ENCODE measurements at regions not wholly inside any gene's neighbourhood (a gene's known extent, or its start where the extent isn't known, plus 50 kb on each side); places are given as distances from the start of the nearest gene placed in this dataset.

DNA sequence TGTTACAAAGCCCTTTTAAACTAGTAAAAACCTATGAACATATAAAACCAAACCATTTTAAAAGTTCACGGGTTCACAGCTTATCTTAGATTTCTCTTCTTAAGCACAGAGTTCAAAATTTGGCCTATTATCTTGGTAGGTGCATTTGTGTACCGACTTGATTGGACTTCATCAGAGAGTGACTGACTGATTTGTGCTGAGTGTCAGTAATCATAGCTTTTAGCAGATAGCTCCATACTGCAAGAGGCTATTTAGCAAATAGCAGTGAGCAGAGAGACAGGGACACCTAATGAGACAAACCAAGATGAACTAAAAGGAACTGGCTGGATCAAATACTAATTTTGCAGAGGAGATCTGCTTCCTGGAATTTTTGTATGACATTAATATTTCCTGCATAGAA lies 274.5 kb downstream of the PRR16 start:
- DNase-seq = no peak

GRCh38 chr5:120740989-120741388 lies 276.9 kb downstream of the PRR16 start:
- no peak for DNase-seq

DNA sequence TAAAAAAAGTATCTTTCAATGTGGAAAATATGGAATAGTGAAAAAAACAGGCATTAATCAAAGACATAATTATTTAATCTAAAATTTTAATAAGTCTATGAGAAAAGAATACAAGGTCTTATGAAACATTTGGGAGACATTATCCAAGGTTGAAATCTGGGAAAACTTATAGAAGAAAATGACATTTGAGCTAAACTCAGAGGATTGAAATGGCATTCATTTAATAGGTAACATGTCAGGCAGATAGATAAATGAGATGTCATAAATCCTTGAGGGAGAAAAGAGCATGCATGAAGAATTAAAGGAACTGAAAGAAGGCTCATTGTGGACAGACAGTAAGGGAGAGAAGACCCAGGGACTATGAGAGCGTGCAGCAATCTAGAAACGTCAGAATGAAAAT lies 284.4 kb downstream of the PRR16 start:
- DNase-seq = no peak

- DNase-seq = no peak
Observed at GRCh38 chr5:120749737-120750136, 285.6 kb downstream of the PRR16 start.

GRCh38 chr5:120759587-120759986 lies 295.5 kb downstream of the PRR16 start:
- no peak for DNase-seq

DNA sequence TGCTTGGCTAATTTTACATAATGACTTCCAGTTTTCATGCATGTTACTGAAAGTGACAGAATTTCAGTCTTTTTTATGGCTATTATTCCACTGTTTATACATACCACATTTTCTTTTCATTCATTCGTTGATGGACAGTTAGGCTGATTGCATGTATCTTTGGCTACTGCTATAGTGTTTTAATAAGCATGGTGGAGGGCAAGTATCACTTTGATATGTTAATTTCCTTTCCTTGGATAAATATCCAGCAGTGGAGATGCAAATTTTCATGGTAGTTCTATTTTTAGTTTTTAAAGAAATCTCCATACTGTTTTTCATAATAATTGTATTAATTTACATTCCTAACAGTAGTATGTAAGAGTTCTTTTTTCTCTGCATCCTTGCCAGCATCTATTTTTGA lies 297.9 kb downstream of the PRR16 start:
- DNase-seq = no peak

GRCh38 chr5:120765189-120765588 lies 301.1 kb downstream of the PRR16 start:
- DNase-seq = no peak

DNA sequence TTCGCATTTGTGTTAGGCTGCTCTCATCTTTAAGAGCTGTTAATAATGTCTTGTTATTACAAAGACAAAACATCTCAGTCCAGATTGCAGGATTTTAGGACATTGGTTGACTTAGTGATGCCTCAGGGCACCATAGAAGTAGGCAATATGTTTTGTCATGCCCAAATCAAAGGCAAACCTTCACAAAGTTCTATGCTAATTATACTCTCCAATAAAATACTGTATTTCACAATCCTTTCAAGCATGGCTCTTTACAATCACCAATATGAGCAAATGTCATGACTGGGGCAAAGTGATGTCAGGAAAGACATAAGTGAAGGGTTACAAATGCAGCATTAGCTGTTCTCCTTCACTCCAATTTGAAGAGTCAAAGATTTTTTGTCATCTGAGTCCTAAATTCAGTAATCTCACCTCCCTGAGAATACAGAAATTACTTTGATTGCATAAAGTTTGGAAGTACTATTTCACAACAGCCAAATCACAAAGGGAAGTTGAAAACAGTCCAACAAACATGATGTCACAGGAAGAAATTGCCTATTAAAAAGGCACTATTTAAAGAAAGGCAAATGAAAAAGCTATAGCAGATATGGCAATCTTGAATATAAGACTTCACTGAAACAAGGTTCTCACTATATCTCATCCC lies 303.2 kb downstream of the PRR16 start:
- DNase-seq = no peak

- no peak for DNase-seq
Observed at GRCh38 chr5:120769312-120769872, 305.3 kb downstream of the PRR16 start.

GRCh38 chr5:120771202-120771601 lies 307.1 kb downstream of the PRR16 start:
- DNase-seq = no peak

DNA sequence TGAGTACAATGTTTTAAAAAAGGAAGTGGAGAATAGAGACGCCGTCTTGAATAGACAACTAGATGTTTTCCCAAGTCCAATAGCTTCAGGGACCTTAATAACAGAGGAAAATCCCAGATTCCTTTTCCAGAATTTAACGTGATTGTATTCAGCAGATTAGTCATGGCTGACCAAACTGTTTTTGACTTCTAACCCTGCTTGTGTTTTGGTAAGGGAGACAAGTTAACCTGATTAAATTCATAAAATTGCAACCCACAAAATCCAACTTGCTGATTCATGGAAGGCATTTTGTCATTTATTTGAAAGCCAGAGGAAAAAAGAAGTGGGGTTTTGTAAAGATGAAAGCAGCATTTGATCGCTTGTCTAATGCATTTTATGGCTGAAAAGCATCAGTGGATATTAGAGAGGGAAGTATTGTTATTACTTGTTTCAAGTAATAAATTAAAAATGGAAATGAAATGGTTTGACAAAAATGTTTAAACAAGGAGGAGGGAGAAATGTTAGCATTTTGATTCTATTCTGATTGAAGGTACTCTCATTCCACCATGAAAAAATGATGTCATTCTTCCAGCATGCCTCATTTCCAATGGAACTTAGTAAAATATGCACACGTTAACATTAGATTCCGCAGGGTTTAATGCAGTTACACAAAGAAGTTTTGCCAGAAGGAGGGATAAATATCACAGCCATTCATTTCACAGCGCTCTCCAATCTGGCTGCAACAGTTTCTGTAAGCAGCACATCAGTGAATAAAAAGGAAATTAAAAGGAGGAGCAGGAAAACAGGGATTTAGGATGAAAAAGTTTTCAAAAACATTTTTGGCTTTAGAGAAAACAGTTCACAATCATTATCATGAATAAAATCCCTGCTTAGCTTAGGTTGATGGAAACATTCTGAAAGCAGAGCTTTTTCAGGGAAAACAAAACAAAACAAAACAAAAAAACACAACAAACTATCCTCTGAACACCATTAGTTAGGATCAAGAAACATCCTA lies 314.7 kb downstream of the PRR16 start:
- DNase-seq = no peak

- no peak for DNase-seq
Observed at GRCh38 chr5:120779674-120780073, 315.6 kb downstream of the PRR16 start.

DNA sequence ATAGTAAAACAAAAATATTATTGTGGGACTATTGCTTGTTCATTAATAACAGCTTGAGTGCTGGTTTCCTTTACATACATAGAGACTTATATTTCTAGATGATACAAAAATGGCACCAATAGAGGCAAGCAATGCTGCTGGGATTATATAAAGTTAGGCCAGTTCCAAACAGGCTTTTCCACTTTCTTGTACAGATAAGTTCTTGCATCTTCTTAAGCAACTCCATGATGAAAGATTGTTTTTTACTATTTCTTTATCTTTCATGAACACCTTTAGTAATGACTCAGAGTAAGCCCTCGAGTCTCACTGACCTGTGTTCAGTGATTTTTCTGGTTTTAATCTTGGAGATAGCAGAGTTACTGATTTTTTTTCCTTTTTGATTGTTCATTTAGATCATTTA lies 324.4 kb downstream of the PRR16 start:
- DNase-seq = no peak

DNA sequence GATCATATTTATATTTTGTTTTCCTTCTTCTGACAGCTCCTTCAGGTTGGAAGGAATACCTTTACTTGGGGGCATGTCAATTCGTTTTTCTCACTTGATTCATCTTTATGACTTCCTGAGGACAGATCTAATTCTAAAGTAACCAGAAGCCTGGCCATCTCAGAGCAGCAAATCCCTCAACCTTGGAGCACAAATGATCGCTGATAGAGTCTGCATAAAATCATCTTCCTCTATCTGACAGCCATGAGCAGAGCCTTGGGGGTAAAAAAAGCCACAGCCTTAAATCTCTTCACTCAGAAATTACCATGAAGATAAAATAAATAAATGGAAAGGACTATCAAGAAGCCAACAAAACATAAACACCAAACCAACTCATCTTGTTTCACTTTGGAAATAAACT lies 325.8 kb downstream of the PRR16 start:
- DNase-seq = no peak

GRCh38 chr5:120790339-120790738 lies 326.2 kb downstream of the PRR16 start:
- no peak for DNase-seq

GRCh38 chr5:120792477-120792876 lies 328.4 kb downstream of the PRR16 start:
- DNase-seq = no peak

- no peak for DNase-seq
Observed at GRCh38 chr5:120794121-120794520, 330.0 kb downstream of the PRR16 start.

GRCh38 chr5:120803282-120803681 lies 339.2 kb downstream of the PRR16 start:
- peak in 1 of 2 experiments; percentile 1 for DNase-seq

- DNase-seq = no peak
Observed at GRCh38 chr5:120805131-120805530, 341.0 kb downstream of the PRR16 start.

GRCh38 chr5:120806202-120806601 lies 342.1 kb downstream of the PRR16 start:
- no peak for DNase-seq

DNA sequence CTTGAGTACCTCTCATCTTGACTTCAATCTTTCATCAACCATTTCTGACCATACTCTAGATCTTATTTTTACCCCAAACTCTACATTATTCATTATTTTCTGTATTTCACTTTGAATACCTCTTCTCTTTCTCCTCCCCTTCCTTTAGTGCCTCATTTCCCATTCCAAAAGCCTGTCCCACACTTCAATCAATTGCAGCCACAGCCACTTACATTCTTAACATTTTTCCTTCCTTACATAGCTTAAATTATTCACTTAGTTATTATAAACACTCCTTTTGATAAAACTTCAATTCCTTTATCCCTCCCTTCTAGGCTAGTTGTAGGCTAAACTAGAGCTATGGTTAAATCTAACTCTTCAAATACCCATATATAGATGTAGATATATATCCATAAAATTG lies 344.0 kb downstream of the PRR16 start:
- no peak for DNase-seq

GRCh38 chr5:120808606-120809005 lies 344.5 kb downstream of the PRR16 start:
- no peak for DNase-seq

- DNase-seq = no peak
Observed at GRCh38 chr5:120813551-120813950, 349.5 kb downstream of the PRR16 start.

Data from NCI-H2081 (cell line).